Right kidney (tissue), 1 donor: ENCODE measurements at regions not wholly inside any gene's neighbourhood (a gene's known extent, or its start where the extent isn't known, plus 50 kb on each side); places are given as distances from the start of the nearest gene placed in this dataset.
"Not testable (repeated sequence)": the region's sequence is repeated elsewhere in the genome, so short reads cannot be mapped to it uniquely, and the experiment has no call there.

Experiments used
- DNase-seq: peaks from one replicate; pipeline ENCODE4 v3.0.0-alpha.2; 2016

DNA sequence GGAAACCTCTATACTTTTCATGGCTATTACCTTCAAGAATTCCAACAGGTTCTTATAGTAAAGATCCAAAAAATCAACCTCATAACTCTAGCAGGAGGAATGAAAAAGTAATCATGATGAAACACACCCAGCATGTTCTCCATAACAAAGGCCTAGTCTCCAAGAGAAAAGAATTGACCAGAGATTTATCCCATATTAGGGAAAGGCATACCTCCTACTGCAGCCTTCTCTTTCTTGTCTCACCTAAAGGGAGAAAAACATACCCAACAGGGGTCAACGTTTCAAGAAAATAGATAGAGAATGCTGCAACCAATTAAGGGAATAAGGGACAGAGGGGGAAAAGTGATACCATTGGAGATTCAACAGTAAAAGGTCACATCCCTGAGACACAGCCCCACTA, 262.5 kb downstream of the FRK start:
- DNase-seq, result no peak

DNA sequence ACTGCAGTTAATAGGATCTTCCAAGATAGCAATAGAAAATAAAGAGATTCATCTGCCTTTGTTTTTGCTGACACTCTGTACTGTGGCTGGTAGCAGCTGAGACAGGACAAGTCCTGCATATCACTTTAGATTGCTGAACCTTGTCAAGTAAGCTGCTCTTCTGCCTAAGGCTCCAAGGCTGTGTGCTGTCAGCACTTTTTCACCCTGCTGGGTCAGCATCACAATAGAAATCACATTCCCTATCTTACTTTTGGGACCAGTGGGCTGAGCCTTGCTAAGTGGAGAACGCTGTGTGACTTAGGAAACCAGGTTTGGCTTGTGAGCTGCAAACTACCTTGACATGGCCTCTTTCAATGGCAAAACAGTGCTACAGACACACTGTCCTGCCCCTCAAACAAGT, 263.9 kb downstream of the FRK start:
- DNase-seq, result no peak

DNA sequence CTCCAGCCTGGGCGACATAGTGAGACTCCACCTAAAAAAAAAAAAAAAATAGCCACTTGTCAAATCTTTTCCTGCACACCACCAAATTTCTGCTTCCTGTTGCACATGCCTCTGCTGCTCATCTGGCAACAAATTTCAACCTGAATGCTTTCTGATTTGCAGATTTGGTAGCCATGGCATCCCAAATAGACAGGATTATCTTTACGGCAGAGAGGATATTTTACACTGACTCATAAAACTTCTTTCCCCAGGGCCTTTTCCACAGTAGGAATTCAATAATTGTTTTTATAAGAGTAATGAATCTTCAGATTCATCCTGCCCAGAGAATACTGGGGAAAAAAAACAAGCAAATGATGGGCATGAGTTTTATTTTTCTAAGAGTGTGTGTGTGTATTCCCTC, 264.6 kb downstream of the FRK start:
- DNase-seq, result no peak

DNA sequence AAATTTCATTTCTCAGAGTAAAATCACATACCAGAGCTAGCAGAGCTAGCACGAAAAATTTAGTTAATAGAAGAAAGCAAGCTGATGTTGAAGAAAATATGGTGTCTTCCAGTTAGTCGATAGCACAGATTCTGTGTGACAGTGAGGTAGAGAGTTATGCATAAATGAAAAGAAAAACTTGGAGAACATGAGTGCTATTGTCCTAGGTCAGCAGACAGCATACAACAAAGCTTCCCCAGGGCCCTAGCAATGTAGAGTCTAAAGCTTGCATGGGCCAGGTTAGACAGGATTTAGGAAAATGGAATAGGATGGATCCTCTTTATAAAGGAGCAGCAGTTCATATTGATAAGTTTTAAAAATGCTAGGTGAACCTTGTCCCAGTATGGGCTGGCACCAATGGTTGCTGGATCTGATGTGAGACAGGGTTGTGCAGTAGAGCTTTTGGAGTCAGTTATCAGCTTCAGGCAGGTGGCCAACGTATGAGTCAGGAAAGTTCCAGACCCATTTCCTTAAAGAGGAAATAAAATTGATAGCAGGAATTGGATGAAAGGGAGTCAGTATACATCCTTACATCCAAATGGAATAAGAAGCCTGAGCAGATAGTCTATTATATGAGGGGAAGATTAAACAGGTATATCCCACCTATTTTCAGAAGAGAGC, 277.2 kb downstream of the FRK start:
- no peak for DNase-seq

DNA sequence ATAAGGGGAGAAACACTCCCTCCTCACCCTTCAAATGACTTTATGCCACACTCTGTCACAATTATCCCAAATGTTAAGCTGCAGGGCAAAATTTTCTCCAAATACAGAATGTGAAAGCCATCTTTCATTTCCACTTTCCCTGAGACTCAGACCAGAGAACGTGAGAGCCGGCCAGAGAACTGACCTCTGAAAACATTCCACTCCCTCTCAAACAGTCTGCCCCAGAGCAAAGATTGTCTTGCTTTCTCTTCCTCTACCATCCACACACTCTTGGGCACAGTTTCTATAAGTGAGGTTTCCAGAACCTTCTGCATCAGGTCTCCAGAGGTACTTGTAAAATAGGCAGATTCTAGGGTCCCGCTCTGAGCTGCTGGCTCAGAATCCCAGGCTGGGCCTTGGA, 278.1 kb downstream of the FRK start:
- DNase-seq, result no peak

DNA sequence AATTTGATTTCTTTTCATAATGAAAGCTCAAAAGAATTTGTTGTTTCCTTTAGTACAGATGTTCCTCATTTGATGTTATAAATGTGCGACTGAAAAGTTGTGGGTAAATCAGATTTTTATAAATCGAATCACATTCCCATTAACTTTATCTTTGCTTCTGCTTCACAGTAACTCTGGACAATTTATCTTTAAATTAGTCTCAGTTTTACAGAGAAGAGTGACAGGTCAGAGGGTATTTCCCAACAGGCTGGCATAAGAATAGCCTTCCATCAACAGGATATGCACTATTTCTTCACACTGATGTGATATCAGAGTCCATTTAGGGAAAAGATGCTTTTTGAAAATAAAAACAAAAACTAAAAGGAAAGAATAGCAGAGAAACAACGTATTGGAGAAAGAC, 286.9 kb downstream of the FRK start:
- no peak for DNase-seq

DNA sequence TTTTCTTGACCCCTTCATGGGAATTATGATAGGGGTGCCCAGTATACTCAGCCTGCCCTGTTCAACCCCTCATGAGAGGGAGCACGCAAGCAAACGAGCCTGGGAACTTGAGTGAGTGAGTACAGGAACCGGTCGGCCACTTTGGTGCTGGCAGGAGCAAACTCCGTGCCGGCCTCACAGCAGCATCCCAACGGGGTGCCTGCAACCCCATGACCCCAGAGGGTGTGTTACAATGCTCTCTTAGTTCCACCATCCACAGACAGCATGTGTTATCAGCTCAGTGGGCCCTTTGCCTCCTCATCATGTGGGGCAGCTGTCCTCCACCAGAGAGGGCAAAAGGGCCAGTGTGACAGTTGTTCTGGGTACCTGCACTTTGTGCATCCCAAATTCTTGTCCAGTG, 289.8 kb downstream of the FRK start:
- DNase-seq, result no peak

DNA sequence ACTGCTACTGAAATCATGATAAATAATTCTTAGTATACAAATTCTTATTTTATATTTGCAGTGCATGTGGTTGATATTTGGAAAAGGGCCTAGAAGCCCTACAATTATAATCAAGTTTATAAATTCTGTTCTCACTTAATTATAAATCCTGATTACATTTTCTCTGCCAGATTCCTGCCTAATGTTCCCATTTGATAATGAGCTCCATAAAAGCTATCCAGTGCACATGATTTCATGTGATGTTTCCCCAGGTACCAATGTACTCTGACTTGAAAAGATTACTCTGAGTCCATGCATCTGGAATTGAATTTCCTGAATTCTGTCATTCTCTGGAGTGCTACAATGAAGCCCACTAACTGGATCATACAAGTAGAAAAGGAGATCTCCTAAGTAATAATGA, 292.2 kb downstream of the FRK start:
- no peak for DNase-seq

DNA sequence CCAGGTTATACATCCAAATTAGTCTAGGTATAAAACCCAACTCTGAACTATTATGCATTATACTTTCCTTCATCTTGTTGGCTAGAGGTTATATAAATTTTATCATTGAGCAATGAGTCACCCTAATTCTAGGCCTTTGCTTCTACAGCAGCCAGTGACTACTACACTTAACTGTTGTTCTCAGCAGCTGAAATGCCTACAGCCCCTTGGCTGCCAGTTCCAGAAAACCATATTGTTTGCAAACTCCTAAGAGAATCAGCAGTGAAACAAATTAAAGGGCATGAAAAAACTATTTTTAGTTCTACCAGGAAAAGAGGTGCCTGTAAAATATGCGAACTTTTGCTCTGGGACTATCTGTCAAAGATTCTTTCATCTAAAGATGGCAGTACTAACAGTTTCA, 292.8 kb downstream of the FRK start:
- no peak for DNase-seq

DNA sequence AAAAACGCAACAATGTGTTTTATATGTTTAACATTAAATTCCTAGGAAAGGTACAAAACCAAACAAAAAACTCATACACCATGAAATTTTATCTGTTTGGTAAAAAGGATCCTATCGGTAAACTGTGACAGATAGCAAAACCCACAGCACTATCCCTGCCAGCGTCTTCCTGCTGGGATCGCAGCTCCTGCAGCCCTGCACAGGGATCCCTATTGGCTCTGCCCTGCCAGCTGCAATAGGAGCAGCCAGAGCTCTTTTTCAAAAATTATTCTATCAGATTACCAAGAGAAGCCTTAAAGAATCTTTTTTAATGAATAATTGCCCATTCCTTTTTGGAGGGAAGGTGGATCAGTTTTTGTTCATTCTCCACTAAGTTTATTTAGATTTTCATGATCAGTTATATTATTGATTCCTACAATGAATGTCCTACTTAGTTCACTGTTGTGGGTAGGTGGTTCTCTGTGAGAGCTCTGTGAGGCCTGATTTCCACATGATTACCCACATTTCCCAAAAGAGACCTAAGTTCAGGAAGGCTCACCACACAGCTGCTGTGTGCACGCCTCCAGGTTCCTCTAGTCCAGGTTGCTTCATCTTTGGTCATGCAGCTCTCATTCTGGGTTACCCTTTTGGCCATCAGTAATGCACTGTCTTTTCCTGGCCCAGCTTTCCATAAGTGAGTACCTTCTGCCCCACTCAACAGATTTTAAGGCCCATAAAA, 293.8 kb downstream of the FRK start:
- no peak for DNase-seq

DNA sequence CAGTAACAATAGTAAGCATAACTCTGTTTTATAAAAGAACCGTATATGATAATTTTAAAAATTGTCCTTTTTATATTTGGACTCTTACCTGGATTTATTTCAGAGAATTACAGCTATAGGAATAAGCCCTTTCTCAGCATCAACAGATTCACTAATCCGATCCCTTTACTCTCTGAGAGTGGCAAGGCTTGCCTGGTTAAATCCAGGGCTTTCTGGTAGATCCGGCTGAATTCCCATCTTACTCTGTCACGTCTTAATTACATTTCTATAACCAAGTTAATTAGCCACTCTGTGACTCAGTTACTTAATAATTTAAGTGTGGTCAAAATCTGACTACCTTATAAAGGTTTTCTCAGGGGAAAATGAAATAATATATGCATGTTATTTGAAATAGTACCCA, 294.7 kb downstream of the FRK start:
- DNase-seq, result no peak

DNA sequence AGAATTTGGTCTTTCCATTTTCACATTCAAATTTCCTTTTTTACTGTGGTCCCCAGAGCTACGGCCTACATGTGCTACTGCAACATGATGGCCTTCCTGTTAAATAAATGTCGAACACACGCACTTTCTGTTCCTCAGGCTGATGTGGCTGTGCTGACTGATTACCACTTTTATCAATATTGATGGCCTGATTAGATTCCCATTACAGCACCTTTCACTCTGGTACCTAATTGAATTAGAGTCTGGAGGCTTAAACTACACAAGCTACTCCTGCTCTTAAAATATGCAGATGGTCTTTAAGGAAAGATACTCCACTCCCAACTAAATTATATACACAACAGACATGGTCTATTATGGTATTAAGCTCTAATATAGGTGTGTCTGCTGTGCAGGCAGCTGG, 301.6 kb downstream of the FRK start:
- no peak for DNase-seq

DNA sequence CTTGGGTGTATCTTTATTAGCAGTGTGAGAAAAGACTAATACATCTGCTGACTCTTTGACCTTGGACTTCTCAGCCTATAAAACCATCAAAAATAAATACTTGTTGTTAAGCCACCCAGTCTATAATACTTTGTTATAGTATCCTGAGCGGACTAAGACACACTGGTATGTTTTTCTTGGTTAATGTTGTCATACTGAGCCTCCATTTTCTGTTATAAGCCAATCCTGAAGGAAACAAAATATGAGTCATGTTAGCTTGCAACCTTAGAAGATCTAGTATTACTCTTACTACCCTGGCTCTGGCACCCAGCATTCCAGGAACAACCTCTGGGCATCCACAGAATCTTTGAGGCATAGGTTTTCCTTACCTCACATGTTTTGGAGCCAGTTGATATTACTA, 307.2 kb downstream of the FRK start:
- DNase-seq, result no peak

DNA sequence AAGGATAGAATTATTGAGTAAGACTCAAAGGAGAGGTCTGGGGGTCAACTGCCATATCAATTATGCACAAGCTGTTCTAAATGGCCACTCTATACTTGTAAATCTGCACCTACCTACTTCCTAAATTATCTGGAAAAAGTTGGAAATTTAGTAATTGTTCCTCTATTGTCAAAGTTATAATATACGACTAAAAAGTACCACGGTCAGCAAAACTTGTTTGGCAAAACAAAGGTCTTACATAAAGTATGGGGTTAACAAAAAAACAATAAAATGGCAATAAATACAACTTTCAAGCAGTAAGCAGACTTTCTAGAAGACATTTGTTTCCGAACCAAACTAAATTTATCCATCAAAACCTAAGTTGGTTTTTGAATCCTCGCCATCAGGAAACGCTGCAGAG, 309.7 kb downstream of the FRK start:
- no peak for DNase-seq

DNA sequence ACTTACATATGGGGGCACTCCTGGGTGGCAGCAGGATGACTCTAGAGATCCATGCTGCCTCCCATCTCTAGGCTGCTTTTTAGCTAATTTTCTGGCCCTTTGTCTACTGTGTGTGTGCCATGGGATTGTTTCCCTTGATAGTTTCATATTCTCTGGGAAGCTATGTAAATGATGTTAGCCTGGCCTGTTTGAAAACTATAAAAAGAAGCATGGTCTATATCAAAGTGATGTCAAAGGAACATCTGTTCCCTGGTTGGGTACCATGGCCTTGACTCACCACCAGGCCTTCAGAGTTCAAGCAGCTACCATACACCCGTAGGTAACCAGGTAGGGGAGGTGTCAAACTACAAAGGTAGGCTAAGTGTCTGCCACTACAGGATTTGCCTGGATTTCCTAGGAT, 310.4 kb downstream of the FRK start:
- no peak for DNase-seq

DNA sequence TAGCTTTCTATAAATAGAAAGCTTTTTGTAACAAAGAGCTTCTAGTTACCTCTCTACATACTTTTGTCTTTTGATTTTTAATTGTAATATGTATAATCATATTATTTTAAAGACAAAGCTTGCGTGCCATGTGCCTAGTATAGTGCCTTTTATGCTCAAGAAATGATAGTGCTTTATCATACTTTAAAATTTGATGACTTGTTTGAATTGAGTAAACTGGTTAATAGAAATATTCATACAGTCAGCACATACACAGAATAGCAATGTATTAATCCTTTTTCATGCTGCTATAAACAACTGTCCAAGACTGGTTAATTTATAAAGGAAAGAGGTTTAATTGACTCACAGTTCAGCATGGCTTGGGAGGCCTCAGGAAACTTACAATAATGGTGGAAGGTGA, 313.0 kb downstream of the FRK start:
- no peak for DNase-seq

DNA sequence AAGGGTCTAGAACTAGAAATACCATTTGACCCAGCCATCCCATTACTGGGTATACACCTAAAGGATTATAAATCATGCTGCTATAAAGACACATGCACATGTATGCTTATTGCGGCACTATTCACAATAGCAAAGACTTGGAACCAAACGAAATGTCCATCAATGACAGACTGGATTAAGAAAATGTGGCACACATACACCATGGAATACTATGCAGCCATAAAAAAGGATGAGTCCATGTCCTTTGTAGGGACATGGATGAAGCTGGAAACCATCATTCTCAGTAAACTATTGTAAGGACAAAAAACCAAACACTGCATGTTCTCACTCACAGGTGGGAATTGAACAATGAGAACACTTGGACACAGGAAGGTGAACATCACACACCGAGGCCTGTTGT, 314.1 kb downstream of the FRK start:
- not testable (repeated sequence) for DNase-seq

DNA sequence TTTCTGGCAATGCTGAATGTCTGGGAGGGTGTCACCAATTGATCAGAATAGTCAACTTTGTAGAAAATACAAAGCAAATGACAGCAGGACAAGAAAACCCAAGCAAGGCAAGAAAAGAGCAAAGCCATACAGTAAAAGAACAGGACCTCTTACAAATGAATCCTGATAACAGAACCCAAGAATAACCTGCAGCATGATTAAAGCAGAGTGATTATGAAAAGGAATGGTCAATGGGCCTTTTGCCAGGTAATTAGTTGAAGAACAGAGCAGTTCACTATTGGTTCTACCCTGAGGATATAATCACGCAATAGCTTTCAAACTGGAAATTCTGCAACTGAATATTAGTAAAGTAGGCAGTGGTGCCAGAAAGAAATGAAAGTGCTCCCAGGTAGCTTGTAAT, 319.8 kb downstream of the FRK start:
- DNase-seq, result no peak

DNA sequence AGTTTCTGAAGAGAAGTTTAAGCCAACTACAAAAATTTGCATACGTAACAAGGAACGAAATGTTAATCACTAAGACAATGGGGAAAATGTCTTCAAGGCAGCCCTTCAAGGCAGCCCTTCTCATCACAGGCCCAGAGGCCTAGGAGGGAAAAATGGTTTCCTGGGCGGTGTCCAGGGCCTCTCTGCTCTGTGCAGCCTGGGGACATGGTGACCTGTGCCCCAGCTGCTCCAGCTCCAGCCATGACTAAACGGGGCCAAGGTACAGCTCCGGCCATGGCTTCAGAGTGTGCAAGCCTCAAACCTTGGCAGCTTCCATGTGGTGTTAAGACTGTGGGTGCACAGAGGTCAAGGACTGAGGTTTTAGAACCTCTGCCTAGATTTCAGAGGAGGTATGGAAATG, 325.1 kb downstream of the FRK start:
- DNase-seq, result no peak

DNA sequence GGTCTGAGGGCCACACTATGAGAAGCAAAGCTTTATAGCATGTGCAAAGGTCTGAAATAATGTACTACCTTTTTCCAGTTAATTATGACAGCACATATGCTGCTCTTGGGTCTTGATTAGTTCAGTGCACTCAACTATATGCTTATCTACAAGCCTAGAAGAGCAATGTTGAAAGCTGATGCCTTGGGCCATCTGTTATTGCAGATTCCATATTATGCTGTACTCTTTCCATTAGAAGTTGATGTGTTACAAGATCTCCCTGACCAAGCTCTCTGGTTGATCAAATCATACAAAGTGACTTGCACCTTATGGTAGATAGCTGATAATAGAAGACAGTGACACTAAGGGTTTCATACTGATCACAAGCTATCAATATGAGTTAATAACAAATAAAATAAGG, 327.3 kb downstream of the FRK start:
- no peak for DNase-seq

DNA sequence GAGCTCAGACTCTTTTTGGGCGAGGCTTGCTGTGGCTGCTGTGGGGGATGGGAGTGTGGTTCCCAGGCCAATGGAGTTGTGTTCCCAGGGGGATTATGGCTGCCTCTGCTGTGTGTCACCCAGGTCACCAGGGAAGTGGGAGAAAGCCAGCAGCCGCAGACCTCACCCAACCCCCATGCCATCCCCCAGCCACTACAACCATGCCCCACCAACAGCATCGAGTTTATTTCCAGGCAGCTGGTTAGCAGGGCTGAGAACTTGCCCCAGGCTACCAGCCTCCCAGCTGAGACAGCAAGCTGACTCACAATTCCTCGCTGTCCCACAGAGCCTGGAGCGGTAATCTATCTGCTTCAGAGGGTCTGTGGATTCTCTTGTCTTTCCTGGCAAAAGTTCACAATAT, 331.7 kb downstream of the FRK start:
- no peak for DNase-seq

DNA sequence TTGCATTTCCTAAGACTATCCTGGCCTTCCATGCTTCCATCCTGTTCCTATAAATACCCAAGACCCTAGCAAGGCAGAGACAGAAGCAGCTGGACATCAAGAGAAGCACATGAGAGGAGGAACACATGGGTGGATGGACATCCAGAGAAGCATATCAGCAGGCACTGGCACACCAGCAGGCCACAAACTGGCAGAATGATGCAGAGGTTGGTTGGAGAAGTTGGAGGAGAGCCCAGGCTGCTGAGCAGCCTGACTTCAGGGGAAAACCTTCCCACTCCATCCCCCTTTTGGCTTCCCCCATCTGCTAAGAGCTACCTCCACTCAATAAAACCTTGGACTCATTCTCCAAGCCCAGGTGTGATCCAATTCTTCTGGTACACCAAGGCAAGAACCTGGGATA, 332.5 kb downstream of the FRK start:
- no peak for DNase-seq

DNA sequence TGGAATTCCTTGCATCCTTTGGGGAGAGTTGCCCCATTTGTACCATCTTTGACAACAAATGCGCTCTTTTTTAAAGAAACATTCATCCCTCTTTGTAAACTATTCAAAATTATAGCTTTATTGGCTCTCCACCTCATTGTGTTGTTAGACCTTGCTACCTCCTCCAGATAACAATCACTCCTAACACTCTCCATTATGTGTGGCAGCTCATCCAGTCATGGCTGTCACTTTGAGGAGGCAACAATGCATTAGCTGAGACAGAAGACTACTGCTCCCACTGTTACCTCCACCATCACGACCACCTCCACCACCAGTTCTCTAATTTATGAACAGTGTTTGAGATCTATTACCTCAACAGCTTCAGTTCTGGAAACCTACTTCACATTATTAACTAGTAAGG, 339.1 kb downstream of the FRK start:
- DNase-seq, result no peak

DNA sequence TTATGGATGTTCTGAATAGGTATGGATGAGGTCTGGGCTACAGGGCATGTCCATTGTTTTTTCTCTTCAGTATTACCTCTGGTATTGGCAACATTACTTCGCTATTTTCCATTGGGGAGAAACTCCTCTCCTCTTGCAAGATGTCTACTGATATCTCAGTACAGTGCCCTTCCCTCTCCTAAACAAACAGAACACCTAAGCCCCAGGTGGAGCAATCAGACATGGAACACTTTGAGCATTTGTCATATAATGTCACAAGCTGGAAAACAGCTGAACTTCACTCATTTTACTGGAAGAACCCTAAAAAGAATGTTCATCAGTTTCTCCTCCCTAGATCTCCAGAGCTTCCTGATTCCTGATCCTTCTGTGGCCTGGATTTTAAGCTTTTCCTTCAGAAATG, 339.8 kb downstream of the FRK start:
- no peak for DNase-seq

DNA sequence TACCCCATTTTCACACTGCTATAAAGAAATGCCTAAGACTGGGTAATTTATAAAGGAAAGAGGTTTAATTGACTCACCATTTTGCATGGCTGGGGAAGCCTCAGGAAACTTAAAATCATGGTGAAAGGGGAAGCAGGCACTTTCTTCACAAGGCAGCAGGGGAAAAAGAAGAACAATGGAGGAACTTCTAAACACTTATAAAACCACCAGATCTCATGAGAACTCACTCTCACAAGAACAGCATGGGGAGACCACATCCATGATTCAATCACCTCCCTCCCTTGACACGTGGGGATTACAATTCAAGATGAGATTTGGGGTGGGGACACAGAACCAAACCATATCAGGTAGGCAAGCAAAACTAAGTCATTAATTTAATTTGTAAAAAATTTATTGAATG, 343.2 kb downstream of the FRK start:
- DNase-seq, result no peak
